Prostate gland (tissue), 2 donors: ENCODE measurements at regions not wholly inside any gene's neighbourhood (a gene's known extent, or its start where the extent isn't known, plus 50 kb on each side); places are given as distances from the start of the nearest gene placed in this dataset.
"Not testable (repeated sequence)": the region's sequence is repeated elsewhere in the genome, so short reads cannot be mapped to it uniquely, and the experiment has no call there.

Experiments
- DNase-seq: peaks from one replicate; pipeline ENCODE4 v3.0.0-alpha.2; 2019; ENCODE audit warnings: low spot score
- H3K27ac ChIP-seq, 2 donors: fragments of 200-600 bp; sonication (generic); 2 replicates each; pipeline ENCODE4 v1.5.1; 2017 to 2019
- H3K27me3 ChIP-seq: fragments of 200-600 bp; sonication (generic); replicated peaks from 2 replicates; pipeline ENCODE4 v1.5.1; 2019; ENCODE audit not compliant: insufficient read depth
- H3K36me3 ChIP-seq, 2 donors: fragments of 200-600 bp; sonication (generic); 1 replicate in 1 of 2; 2 replicates in 1 of 2; pipeline versions ENCODE4 v1.5.1 to v1.8.1; 2017 to 2019
- H3K4me1 ChIP-seq: fragments of 200-600 bp; sonication (generic); replicated peaks from 2 replicates; pipeline ENCODE4 v1.5.1; 2019
- H3K4me3 ChIP-seq, 2 donors: fragments of 200-600 bp; sonication (generic); 2 replicates each; pipeline ENCODE4 v1.5.1; 2017 to 2019
- H3K9me3 ChIP-seq: fragments of 200-600 bp; sonication (generic); 2 replicates; pipeline ENCODE4 v1.5.1; 2017
- CTCF ChIP-seq, 4 experiments: fragments of 200-600 bp in 2 of 4; fragments of 450-650 bp in 2 of 4; sonication (generic) in 2 of 4; IDR thresholded peaks; 1 replicate in 3 of 4; 2 replicates in 1 of 4; pipeline ENCODE4 v1.5.1; 2016 to 2019; ENCODE audit warnings: antibody characterized with exemption in 4 of 4, mild to moderate bottlenecking in 2 of 4, moderate library complexity in 2 of 4
- POLR2A ChIP-seq: fragments of 450-650 bp; IDR thresholded peaks from one replicate; pipeline ENCODE4 v1.6.1; 2016; ENCODE audit warnings: antibody characterized with exemption, mild to moderate bottlenecking
- POLR2AphosphoS5 ChIP-seq: sonication (generic); formaldehyde crosslinking; IDR thresholded peaks from one replicate; pipeline ENCODE4 v1.6.1; 2017; ENCODE audit warnings: antibody characterized with exemption
- WGBS: methylation state at CpG from one replicate; pipeline ENCODE4 v1.1.5; 2018; 5-methylcytosine and 5-hydroxymethylcytosine counted together
- intact Hi-C: fragments of 100-400 bp; cut with DNase I; formaldehyde crosslinking; loops from one replicate; pipeline ENCODE4 v1.14.2; 2022

- H3K27ac ChIP-seq, H3K4me3 ChIP-seq, H3K27me3 ChIP-seq, H3K4me1 ChIP-seq, DNase-seq, H3K36me3 ChIP-seq, intact Hi-C loops, H3K9me3 ChIP-seq: not testable (repeated sequence)
- WGBS = 63% methylated on average over 6 of the region's 6 CpGs
These were observed 71.5 kb upstream of the VPREB1 start for GRCh38 chr22:22172896-22173628.

- 23% methylated on average over 6 of the region's 6 CpGs for WGBS
- no peak overlapping the region for H3K4me3 ChIP-seq
- DNase-seq = no peak
- H3K27ac ChIP-seq = no peak overlapping the region
- H3K9me3 ChIP-seq = no peaks in the 10 kb centered on the region
- no peaks in the 10 kb centered on the region for H3K27me3 ChIP-seq
- H3K36me3 ChIP-seq = no peaks in the 10 kb centered on the region
- intact Hi-C loops = no loop called here
- no peaks in the 10 kb centered on the region for H3K4me1 ChIP-seq
- no peak for TF ChIP-seq CTCF (IDR thresholded peaks at IDR 0.05)
- no peak for TF ChIP-seq POLR2AphosphoS5
- TF ChIP-seq POLR2A = no peak
These were observed 73.0 kb upstream of the VPREB1 start for GRCh38 chr22:22171357-22172218.

- no peak for TF ChIP-seq POLR2AphosphoS5
- no peak for TF ChIP-seq CTCF (IDR thresholded peaks at IDR 0.05)
- no peak for TF ChIP-seq POLR2A
- H3K4me3 ChIP-seq = no peak overlapping the region
- no peaks in the 10 kb centered on the region for H3K9me3 ChIP-seq
- H3K4me1 ChIP-seq = no peaks in the 10 kb centered on the region
- DNase-seq = no peak
- no peaks in the 10 kb centered on the region for H3K36me3 ChIP-seq
- intact Hi-C loops = no loop called here
- 51% methylated on average over 1 of the region's 1 CpG for WGBS
- no peaks in the 10 kb centered on the region for H3K27me3 ChIP-seq
- no peak overlapping the region for H3K27ac ChIP-seq
These were observed 74.7 kb upstream of the VPREB1 start for GRCh38 chr22:22169923-22170322.

- H3K4me1 ChIP-seq = no peaks in the 10 kb centered on the region
- H3K27ac ChIP-seq = no peak overlapping the region
- TF ChIP-seq CTCF (IDR thresholded peaks at IDR 0.05) (no peak), POLR2AphosphoS5 (no peak), POLR2A (no peak)
- intact Hi-C loops = no loop called here
- no peaks in the 10 kb centered on the region for H3K36me3 ChIP-seq
- no peaks in the 10 kb centered on the region for H3K9me3 ChIP-seq
- 54% methylated on average over 9 of the region's 9 CpGs for WGBS
- H3K4me3 ChIP-seq = no peak overlapping the region
- no peaks in the 10 kb centered on the region for H3K27me3 ChIP-seq
- DNase-seq = no peak
These were observed 75.4 kb upstream of the VPREB1 start for GRCh38 chr22:22168941-22169867.
